K562 (cell line): ENCODE measurements at regions not wholly inside any gene's neighbourhood (a gene's known extent, or its start where the extent isn't known, plus 50 kb on each side); places are given as distances from the start of the nearest gene placed in this dataset.

Experiments
- ATF1 ChIP-seq, 2 experiments: fragments of 450-650 bp in 1 of 2; IDR thresholded peaks; 2 replicates each; pipeline ENCODE4 v1.6.1; 2016; ENCODE audit warnings: missing compliant biosample characterization in 1 of 2, missing genetic modification characterization in 1 of 2
- BCLAF1 ChIP-seq, 2 experiments: fragments of 450-650 bp in 1 of 2; IDR thresholded peaks; 2 replicates each; pipeline ENCODE4 v1.6.1; 2011 to 2017; ENCODE audit warnings: low read depth in 2 of 2, antibody characterized with exemption in 1 of 2, borderline replicate concordance in 1 of 2, low read length in 1 of 2, mild to moderate bottlenecking in 1 of 2, mixed read lengths in 1 of 2; ENCODE audit not compliant: control insufficient read depth in 1 of 2
- CHCHD3 ChIP-seq: fragments of 250-450 bp; sonication (Bioruptor Pico); IDR thresholded peaks from 2 replicates; pipeline ENCODE4 v2.1.2; 2022; ENCODE audit warnings: mild to moderate bottlenecking
- E2F1 ChIP-seq: sonication (generic); formaldehyde crosslinking; IDR thresholded peaks from 2 replicates; pipeline ENCODE4 v1.8.1; 2023; ENCODE audit warnings: mild to moderate bottlenecking, missing genetic modification reagents, moderate library complexity
- ELF1 ChIP-seq: fragments of 200-800 bp; sonication (Bioruptor generic); IDR thresholded peaks from 2 replicates; pipeline ENCODE4 v1.6.1; 2016; ENCODE audit warnings: missing genetic modification characterization, missing compliant biosample characterization
- TCF15 ChIP-seq: fragments of 250-450 bp; sonication (Bioruptor Pico); IDR thresholded peaks from 2 replicates; pipeline ENCODE4 v1.8.0; 2022; ENCODE audit warnings: moderate library complexity, mild to moderate bottlenecking, inconsistent platforms
- THAP7 ChIP-seq: fragments of 250-450 bp; sonication (Bioruptor Pico); IDR thresholded peaks from 2 replicates; pipeline ENCODE4 v1.5.0; 2021
- ZBTB7A ChIP-seq: IDR thresholded peaks from 2 replicates; pipeline ENCODE4 v1.6.1; 2011; ENCODE audit warnings: low read depth, mild to moderate bottlenecking, low read length, moderate library complexity, borderline replicate concordance; ENCODE audit not compliant: control insufficient read depth
- ZMIZ1 ChIP-seq, 2 experiments: fragments of 150-350 bp in 1 of 2; IDR thresholded peaks; 2 replicates each; pipeline ENCODE4 v1.6.1; 2012 to 2016; ENCODE audit warnings: low read depth in 2 of 2, low read length in 2 of 2, mild to moderate bottlenecking in 1 of 2, moderate library complexity in 1 of 2
- ZNF311 ChIP-seq: fragments of 250-450 bp; sonication (Bioruptor Pico); IDR thresholded peaks from 2 replicates; pipeline ENCODE4 v1.4.0; 2020; ENCODE audit warnings: mild to moderate bottlenecking, moderate library complexity
- ZNF512 ChIP-seq: IDR thresholded peaks from 2 replicates; pipeline ENCODE4 v1.6.1; 2016; ENCODE audit warnings: missing genetic modification characterization, missing compliant biosample characterization
- ZNF57 ChIP-seq: fragments of 450-650 bp; formaldehyde crosslinking; IDR thresholded peaks from 2 replicates; pipeline ENCODE4 v1.4.0; 2020; ENCODE audit warnings: mild to moderate bottlenecking, moderate library complexity
- ZNF785 ChIP-seq: fragments of 250-450 bp; sonication (Bioruptor Pico); IDR thresholded peaks from 2 replicates; pipeline ENCODE4 v1.4.0; 2020; ENCODE audit warnings: mild to moderate bottlenecking

- TF ChIP-seq ZNF512 (no peak), ZNF57 (CRISPR knock-in tag) (no peak), ELF1 (tag) (peak; percentile 42; the same call in 1 of the 2 replicates), E2F1 (no peak), ZNF311 (CRISPR knock-in tag) (no peak), ZMIZ1 (IDR thresholded peaks at IDR 0.05; ENCODE audit: low read depth in 2 of 2, low read length in 2 of 2) (no peak), BCLAF1 (IDR thresholded peaks at IDR 0.05; ENCODE audit: borderline replicate concordance in 1 of 2, control insufficient read depth in 1 of 2, low read depth in 2 of 2, low read length in 1 of 2) (no peak), ZNF785 (CRISPR knock-in tag) (no peak), TCF15 (CRISPR knock-in tag) (no peak), ATF1 (CRISPR knock-in tag; IDR thresholded peaks at IDR 0.05) (no peak), ATF1 (tag; IDR thresholded peaks at IDR 0.05) (peak; percentile 42; the same call in 1 of the 2 replicates), CHCHD3 (CRISPR knock-in tag) (no peak), THAP7 (CRISPR knock-in tag) (no peak), ZBTB7A (no peak)
These were observed 234.4 kb upstream of the MCHR2 start (continued) for GRCh38 chr6:100228437-100228833.
